ENCODE measurements at regions not wholly inside any gene's neighbourhood (a gene's known extent, or its start where the extent isn't known, plus 50 kb on each side); places are given as distances from the start of the nearest gene placed in this dataset.

DNA sequence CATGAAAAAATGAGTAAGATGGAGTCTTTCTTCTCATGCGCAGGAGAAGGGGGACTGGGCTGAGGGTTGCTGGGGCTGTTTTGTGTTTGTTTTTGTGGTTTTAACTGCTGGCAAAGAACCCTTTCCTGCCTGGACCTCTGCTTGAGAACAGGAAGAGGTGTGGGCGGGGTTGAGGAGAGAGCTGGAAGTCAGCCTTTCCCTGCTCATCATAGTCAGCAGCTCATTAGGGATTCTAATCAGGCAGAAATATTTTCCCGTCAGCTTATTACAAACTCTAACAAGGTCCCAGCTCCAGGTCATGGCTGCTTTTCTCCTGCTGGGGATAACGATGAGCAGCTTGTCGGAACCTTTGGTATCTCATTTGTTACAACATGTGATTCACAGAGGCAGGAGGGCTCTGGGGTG is 185.0 kb upstream of the NRXN3 start:
- H3K27ac ChIP-seq, result no peak overlapping the region
- H3K79me2 ChIP-seq, result no peaks in the 10 kb centered on the region
- H3K9ac ChIP-seq, result no peak overlapping the region

DNA sequence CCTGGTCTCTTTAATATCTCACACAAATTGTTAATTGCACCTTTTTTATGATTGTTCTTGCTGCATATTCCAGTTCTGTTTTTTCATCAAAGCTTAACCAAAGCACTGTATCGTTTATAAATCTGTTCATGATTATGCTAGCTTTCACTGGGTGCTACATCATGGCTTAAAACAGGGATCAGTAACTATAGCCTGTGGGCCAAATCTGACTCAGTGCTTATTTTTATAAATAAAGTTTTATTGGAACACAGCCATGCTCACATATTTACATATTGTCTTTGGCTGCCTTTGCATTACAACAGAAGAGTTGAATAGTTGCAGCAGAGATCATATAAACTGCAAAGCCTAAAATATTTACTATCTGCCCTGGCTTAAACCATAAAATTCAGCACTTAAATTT is 183.4 kb upstream of the NRXN3 start:
- Histone ChIP-seq H3K4me2 (ENCODE audit: low read length) (no peak overlapping the region), H2AFZ (no peak overlapping the region), H3K36me3 (ENCODE audit: control insufficient read depth, insufficient read depth, low read length) (no peaks in the 10 kb centered on the region), H3K27ac (no peak overlapping the region), H3K4me1 (no peaks in the 10 kb centered on the region), H3K4me3 (ENCODE audit: low read depth, low read length) (no peak overlapping the region), H3K27me3 (ENCODE audit: control insufficient read depth, insufficient read depth, low read length) (no peaks in the 10 kb centered on the region), H3K79me2 (no peaks in the 10 kb centered on the region), H3K9ac (no peak overlapping the region), H3K9me3 (ENCODE audit: control insufficient read depth, low read length) (no peaks in the 10 kb centered on the region)
- TF ChIP-seq, protein P1, sequence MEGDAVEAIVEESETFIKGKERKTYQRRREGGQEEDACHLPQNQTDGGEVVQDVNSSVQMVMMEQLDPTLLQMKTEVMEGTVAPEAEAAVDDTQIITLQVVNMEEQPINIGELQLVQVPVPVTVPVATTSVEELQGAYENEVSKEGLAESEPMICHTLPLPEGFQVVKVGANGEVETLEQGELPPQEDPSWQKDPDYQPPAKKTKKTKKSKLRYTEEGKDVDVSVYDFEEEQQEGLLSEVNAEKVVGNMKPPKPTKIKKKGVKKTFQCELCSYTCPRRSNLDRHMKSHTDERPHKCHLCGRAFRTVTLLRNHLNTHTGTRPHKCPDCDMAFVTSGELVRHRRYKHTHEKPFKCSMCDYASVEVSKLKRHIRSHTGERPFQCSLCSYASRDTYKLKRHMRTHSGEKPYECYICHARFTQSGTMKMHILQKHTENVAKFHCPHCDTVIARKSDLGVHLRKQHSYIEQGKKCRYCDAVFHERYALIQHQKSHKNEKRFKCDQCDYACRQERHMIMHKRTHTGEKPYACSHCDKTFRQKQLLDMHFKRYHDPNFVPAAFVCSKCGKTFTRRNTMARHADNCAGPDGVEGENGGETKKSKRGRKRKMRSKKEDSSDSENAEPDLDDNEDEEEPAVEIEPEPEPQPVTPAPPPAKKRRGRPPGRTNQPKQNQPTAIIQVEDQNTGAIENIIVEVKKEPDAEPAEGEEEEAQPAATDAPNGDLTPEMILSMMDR (IDR thresholded peaks at IDR 0.05), result no peak

More for the DNA sequence above, 185.0 kb upstream of the NRXN3 start:
- no peak overlapping the region for H3K4me2 ChIP-seq (ENCODE audit: low read length)
- no peaks in the 10 kb centered on the region for H3K36me3 ChIP-seq (ENCODE audit: control insufficient read depth, insufficient read depth, low read length)
- no peak overlapping the region for H2AFZ ChIP-seq
- H3K4me1 ChIP-seq, result no peaks in the 10 kb centered on the region
- H3K27me3 ChIP-seq (ENCODE audit: control insufficient read depth, insufficient read depth, low read length), result no peaks in the 10 kb centered on the region
- TF ChIP-seq, protein P1 (IDR thresholded peaks at IDR 0.05), result no peak
- no peaks in the 10 kb centered on the region for H3K9me3 ChIP-seq (ENCODE audit: control insufficient read depth, low read length)
- H3K4me3 ChIP-seq (ENCODE audit: low read depth, low read length), result no peak overlapping the region

DNA sequence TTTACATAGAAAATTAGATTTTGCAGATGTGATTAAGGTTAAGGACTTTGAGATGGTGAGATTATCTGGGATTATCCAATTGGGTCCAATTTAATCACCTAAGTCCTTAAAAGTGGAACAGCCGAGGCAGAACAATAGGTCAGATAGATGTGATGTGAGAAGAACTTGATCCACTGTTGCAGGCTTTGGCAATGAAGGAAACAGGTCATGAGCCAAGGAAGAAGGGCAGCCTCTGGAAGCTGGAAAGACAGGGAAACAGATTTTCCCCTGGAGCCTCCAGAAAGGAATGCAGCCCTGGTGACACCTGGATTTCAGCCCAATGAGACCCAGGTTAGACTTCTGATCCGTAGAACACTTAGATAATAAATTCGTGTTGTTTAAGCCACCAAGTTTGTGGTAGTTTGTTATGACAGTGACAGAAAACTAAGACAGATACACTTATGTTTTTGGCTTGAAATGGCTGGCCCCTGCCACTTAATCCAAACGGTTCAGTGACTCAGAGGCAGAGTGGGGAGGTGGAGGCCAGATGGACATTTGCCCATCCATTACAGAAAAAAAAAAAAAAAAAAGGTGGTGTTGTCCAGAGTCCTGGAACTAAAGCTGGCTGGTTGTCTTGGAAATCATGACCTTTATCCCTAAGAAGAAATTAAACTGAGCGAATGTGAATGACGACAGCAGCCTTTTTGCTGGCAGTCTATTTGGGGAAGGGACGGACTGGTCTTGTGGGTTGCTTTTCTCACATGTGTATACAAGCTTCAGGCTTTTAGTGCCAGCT is 181.9 kb upstream of the NRXN3 start:
- Histone ChIP-seq H2AFZ (no peak overlapping the region), H3K9ac (no peak overlapping the region), H3K4me1 (no peaks in the 10 kb centered on the region), H3K9me3 (ENCODE audit: control insufficient read depth, low read length) (no peaks in the 10 kb centered on the region), H3K4me3 (ENCODE audit: low read depth, low read length) (no peak overlapping the region), H3K79me2 (no peaks in the 10 kb centered on the region), H3K36me3 (ENCODE audit: control insufficient read depth, insufficient read depth, low read length) (no peaks in the 10 kb centered on the region), H3K27me3 (ENCODE audit: control insufficient read depth, insufficient read depth, low read length) (no peaks in the 10 kb centered on the region), H3K4me2 (ENCODE audit: low read length) (no peak overlapping the region), H3K27ac (no peak overlapping the region)
- TF ChIP-seq, protein P1 (IDR thresholded peaks at IDR 0.05), result no peak

DNA sequence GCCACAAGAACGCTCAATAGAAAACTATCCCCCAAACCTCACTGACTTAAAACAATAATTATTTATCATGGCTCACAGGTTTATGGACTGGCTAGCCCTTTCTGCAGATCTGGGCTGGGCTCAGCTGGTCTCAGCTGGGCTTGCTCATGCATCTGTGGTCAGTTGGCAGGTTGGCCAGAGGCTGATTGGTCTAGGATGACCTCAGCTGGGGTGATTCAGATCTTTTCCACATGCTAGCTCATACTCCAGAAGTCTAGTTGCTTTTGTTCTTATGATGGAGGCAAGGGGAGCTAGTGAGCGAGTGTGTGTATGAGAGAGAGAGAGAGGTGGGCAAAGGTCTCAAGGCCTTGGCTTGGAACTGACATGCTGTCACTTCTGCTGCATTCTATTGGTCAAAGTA is 181.2 kb upstream of the NRXN3 start:
- TF ChIP-seq, protein P1 (IDR thresholded peaks at IDR 0.05), result no peak
- Histone ChIP-seq H3K9me3 (ENCODE audit: control insufficient read depth, low read length) (no peaks in the 10 kb centered on the region), H3K36me3 (ENCODE audit: control insufficient read depth, insufficient read depth, low read length) (no peaks in the 10 kb centered on the region), H2AFZ (no peak overlapping the region), H3K4me2 (ENCODE audit: low read length) (no peak overlapping the region), H3K27me3 (ENCODE audit: control insufficient read depth, insufficient read depth, low read length) (no peaks in the 10 kb centered on the region), H3K9ac (no peak overlapping the region), H3K4me3 (ENCODE audit: low read depth, low read length) (no peak overlapping the region), H3K79me2 (no peaks in the 10 kb centered on the region), H3K27ac (peak overlapping the region; percentile 11), H3K4me1 (no peaks in the 10 kb centered on the region)

DNA sequence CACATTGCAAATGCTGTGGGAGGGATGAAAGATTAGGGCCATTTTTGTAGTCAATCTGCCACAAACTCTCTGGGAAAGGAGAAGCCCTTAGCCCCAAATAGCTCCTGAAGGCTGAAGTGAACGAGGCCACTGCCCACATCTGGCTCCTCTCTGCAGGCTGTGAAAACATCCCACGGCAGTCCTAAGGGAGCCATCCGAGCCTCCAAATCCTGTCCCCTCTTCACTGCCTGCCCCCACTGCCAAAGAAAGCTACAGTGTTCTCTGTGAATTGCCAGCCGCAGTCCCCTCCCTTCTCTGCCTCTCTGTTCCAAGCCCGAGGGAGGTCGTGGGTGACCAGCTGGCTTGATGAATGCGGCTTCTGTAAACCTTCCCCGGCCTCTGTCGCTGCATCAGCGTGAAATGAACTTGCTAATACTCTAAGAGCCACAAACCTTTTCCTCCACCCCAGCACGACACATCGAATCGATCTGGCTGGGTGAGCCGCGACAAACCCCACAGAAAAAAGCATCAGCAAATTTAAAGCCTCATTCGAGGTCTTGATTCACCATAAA is 180.7 kb upstream of the NRXN3 start:
- no peaks in the 10 kb centered on the region for H3K79me2 ChIP-seq
- no peaks in the 10 kb centered on the region for H3K4me1 ChIP-seq
- no peak overlapping the region for H3K9ac ChIP-seq
- no peaks in the 10 kb centered on the region for H3K27me3 ChIP-seq (ENCODE audit: control insufficient read depth, insufficient read depth, low read length)
- H3K4me3 ChIP-seq (ENCODE audit: low read depth, low read length), result no peak overlapping the region
- H3K36me3 ChIP-seq (ENCODE audit: control insufficient read depth, insufficient read depth, low read length), result no peaks in the 10 kb centered on the region
- H3K27ac ChIP-seq, result no peak overlapping the region
- no peak overlapping the region for H3K4me2 ChIP-seq (ENCODE audit: low read length)
- no peaks in the 10 kb centered on the region for H3K9me3 ChIP-seq (ENCODE audit: control insufficient read depth, low read length)
- TF ChIP-seq, protein P1 (IDR thresholded peaks at IDR 0.05), result no peak
- no peak overlapping the region for H2AFZ ChIP-seq

Data from parathyroid adenoma (tissue), 2 donors.